Amniotic stem cell (primary cell): ENCODE measurements at regions not wholly inside any gene's neighbourhood (a gene's known extent, or its start where the extent isn't known, plus 50 kb on each side); places are given as distances from the start of the nearest gene placed in this dataset.

ENCODE experiments used
- DNase-seq: peaks from one replicate; lab custom pipeline; 2025; lab: John Stamatoyannopoulos, UW

- no peak for DNase-seq
Measured at GRCh38 chr2:123095219-123095835, 929.8 kb upstream of the CNTNAP5 start.

- DNase-seq: no peak
Measured at GRCh38 chr2:123098619-123099018, 926.5 kb upstream of the CNTNAP5 start.

GRCh38 chr2:123101434-123101833 is 923.7 kb upstream of the CNTNAP5 start:
- no peak for DNase-seq

GRCh38 chr2:123103902-123104301 is 921.2 kb upstream of the CNTNAP5 start:
- DNase-seq: no peak

GRCh38 chr2:123116595-123116994 is 908.5 kb upstream of the CNTNAP5 start:
- DNase-seq: no peak

- no peak for DNase-seq
Measured at GRCh38 chr2:123127236-123127635, 897.9 kb upstream of the CNTNAP5 start.

GRCh38 chr2:123128951-123129350 is 896.1 kb upstream of the CNTNAP5 start:
- DNase-seq: no peak

GRCh38 chr2:123136419-123136818 is 888.7 kb upstream of the CNTNAP5 start:
- no peak for DNase-seq

- no peak for DNase-seq
Measured at GRCh38 chr2:123144082-123144481, 881.0 kb upstream of the CNTNAP5 start.

- DNase-seq: no peak
Measured at GRCh38 chr2:123153041-123153440, 872.0 kb upstream of the CNTNAP5 start.

GRCh38 chr2:123154195-123154594 is 870.9 kb upstream of the CNTNAP5 start:
- no peak for DNase-seq

GRCh38 chr2:123157016-123157415 is 868.1 kb upstream of the CNTNAP5 start:
- DNase-seq: no peak

- no peak for DNase-seq
Measured at GRCh38 chr2:123162400-123163016, 862.6 kb upstream of the CNTNAP5 start.

GRCh38 chr2:123163398-123163797 is 861.7 kb upstream of the CNTNAP5 start:
- DNase-seq: no peak

- DNase-seq: no peak
Measured at GRCh38 chr2:123164216-123164615, 860.9 kb upstream of the CNTNAP5 start.

- no peak for DNase-seq
Measured at GRCh38 chr2:123165616-123166015, 859.5 kb upstream of the CNTNAP5 start.

GRCh38 chr2:123179526-123179925 is 845.6 kb upstream of the CNTNAP5 start:
- no peak for DNase-seq

- DNase-seq: no peak
Measured at GRCh38 chr2:123195957-123196356, 829.1 kb upstream of the CNTNAP5 start.

GRCh38 chr2:123200035-123200434 is 825.1 kb upstream of the CNTNAP5 start:
- no peak for DNase-seq

GRCh38 chr2:123207245-123207644 is 817.8 kb upstream of the CNTNAP5 start:
- no peak for DNase-seq

GRCh38 chr2:123209202-123209601 is 815.9 kb upstream of the CNTNAP5 start:
- DNase-seq: no peak

GRCh38 chr2:123211181-123211580 is 813.9 kb upstream of the CNTNAP5 start:
- DNase-seq: no peak

GRCh38 chr2:123245156-123245555 is 779.9 kb upstream of the CNTNAP5 start:
- no peak for DNase-seq

- no peak for DNase-seq
Measured at GRCh38 chr2:123258877-123259539, 766.1 kb upstream of the CNTNAP5 start.
